Fibroblast of lung (primary cell): ENCODE measurements at regions not wholly inside any gene's neighbourhood (a gene's known extent, or its start where the extent isn't known, plus 50 kb on each side); places are given as distances from the start of the nearest gene placed in this dataset.

Experiments used
- EZH2 ChIP-seq: IDR thresholded peaks from 2 replicates; pipeline ENCODE4 v1.5.1; 2012; ENCODE audit warnings: low read length, control low read depth, mild to moderate bottlenecking; ENCODE audit errors: missing control alignments
- TF ChIP-seq, protein P1 (sequence below), 2 donors: IDR thresholded peaks in 1 of 2; conservative IDR thresholded peaks in 1 of 2; 1 replicate in 1 of 2; 2 replicates in 1 of 2; pipeline ENCODE4 v1.5.1; 2011 to 2012; ENCODE audit warnings: low read length in 2 of 2, control low read depth in 1 of 2, inconsistent platforms in 1 of 2, low read depth in 1 of 2, mild to moderate bottlenecking in 1 of 2

DNA sequence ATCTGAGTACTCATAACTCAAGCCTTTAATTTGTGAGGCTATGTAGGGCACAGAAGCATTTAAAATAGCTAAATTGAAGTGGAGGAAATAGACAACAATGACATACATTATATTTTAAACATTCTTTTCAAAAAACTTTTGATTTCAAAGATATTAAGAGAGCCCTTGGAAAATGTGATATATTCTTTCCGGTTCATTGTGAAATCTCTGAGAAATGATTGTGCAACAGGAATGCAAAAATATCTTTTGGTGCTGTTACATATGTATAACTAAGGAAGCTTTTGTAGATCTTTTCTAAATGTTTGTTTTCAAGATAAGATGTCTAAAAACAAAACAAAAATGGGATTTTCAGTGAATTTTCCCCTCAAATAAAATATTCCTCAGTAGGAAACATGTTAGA, 185.2 kb downstream of the LEPR start:
- TF ChIP-seq, protein P1, sequence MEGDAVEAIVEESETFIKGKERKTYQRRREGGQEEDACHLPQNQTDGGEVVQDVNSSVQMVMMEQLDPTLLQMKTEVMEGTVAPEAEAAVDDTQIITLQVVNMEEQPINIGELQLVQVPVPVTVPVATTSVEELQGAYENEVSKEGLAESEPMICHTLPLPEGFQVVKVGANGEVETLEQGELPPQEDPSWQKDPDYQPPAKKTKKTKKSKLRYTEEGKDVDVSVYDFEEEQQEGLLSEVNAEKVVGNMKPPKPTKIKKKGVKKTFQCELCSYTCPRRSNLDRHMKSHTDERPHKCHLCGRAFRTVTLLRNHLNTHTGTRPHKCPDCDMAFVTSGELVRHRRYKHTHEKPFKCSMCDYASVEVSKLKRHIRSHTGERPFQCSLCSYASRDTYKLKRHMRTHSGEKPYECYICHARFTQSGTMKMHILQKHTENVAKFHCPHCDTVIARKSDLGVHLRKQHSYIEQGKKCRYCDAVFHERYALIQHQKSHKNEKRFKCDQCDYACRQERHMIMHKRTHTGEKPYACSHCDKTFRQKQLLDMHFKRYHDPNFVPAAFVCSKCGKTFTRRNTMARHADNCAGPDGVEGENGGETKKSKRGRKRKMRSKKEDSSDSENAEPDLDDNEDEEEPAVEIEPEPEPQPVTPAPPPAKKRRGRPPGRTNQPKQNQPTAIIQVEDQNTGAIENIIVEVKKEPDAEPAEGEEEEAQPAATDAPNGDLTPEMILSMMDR (conservative IDR thresholded peaks at IDR 0.05 in 1 of 2, IDR thresholded peaks at IDR 0.05 in 1 of 2; ENCODE audit: low read depth in 1 of 2, low read length in 2 of 2): no peak
- TF ChIP-seq EZH2: no peak
